Endodermal cell (in vitro differentiated cells): ENCODE measurements at regions not wholly inside any gene's neighbourhood (a gene's known extent, or its start where the extent isn't known, plus 50 kb on each side); places are given as distances from the start of the nearest gene placed in this dataset.

Source experiments
- DNase-seq: peaks from one replicate; pipeline ENCODE4 v3.0.0-alpha.2; 2017
- H3K27ac ChIP-seq: 2 replicates; pipeline ENCODE4 v1.5.1; 2013; ENCODE audit warnings: mild to moderate bottlenecking, low read depth, low read length, moderate library complexity
- H3K27me3 ChIP-seq: 2 replicates; pipeline ENCODE4 v1.6.1; 2013; ENCODE audit warnings: mild to moderate bottlenecking, low read length, moderate library complexity; ENCODE audit not compliant: insufficient read depth, control insufficient read depth, poor library complexity, severe bottlenecking
- H3K36me3 ChIP-seq: 2 replicates; pipeline ENCODE4 v1.7.0; 2013; ENCODE audit warnings: mild to moderate bottlenecking, low read length, moderate library complexity; ENCODE audit not compliant: control insufficient read depth, insufficient read depth
- H3K4me1 ChIP-seq: one replicate; pipeline ENCODE4 v1.7.0; 2013; ENCODE audit warnings: low read length; ENCODE audit not compliant: control insufficient read depth, insufficient read depth
- H3K4me3 ChIP-seq: 2 replicates; pipeline ENCODE4 v1.5.1; 2013; ENCODE audit warnings: mild to moderate bottlenecking, low read length, moderate library complexity
- H3K9ac ChIP-seq: 2 replicates; pipeline ENCODE4 v1.6.1; 2013; ENCODE audit warnings: mild to moderate bottlenecking, low read length, moderate library complexity; ENCODE audit not compliant: poor library complexity, severe bottlenecking; ENCODE audit errors: extremely low read depth
- H3K9me3 ChIP-seq: 2 replicates; pipeline ENCODE4 v1.6.1; 2013; ENCODE audit warnings: mild to moderate bottlenecking, low read length, moderate library complexity; ENCODE audit not compliant: control insufficient read depth
- H3K27ac Mint-ChIP-seq: 2 replicates; pipeline ENCODE4 v1.8.0; 2020; ENCODE audit warnings: mixed read lengths
- H3K27me3 Mint-ChIP-seq: 2 replicates; pipeline ENCODE4 v1.8.0; 2021; ENCODE audit warnings: mild to moderate bottlenecking, mixed read lengths; ENCODE audit not compliant: insufficient read depth
- H3K36me3 Mint-ChIP-seq: 2 replicates; pipeline ENCODE4 v1.8.0; 2020; ENCODE audit warnings: low read depth, mixed read lengths
- H3K4me1 Mint-ChIP-seq: 2 replicates; pipeline ENCODE4 v1.8.0; 2020; ENCODE audit warnings: mixed read lengths
- H3K4me3 Mint-ChIP-seq: 2 replicates; pipeline ENCODE4 v1.8.0; 2020; ENCODE audit warnings: mild to moderate bottlenecking, moderate library complexity, mixed read lengths
- H3K9me3 Mint-ChIP-seq: 2 replicates; pipeline ENCODE4 v1.8.0; 2020; ENCODE audit warnings: mild to moderate bottlenecking, mixed read lengths
- WGBS, 2 experiments: methylation state at CpG; one replicate each; pipeline versions ENCODE4 v1.1.5 to v1.1.7; 2013; ENCODE audit warnings: missing lambda C conversion rate in 2 of 2, mixed read lengths in 1 of 2; ENCODE audit not compliant: insufficient coverage in 1 of 2, insufficient read length in 1 of 2; 5-methylcytosine and 5-hydroxymethylcytosine counted together
- TF ChIP-seq, protein P1 (sequence below): fragments of 200-600 bp; sonication (generic); conservative IDR thresholded peaks from 2 replicates; pipeline ENCODE4 v1.5.0; 2021; ENCODE audit warnings: antibody characterized with exemption, mild to moderate bottlenecking

DNA sequence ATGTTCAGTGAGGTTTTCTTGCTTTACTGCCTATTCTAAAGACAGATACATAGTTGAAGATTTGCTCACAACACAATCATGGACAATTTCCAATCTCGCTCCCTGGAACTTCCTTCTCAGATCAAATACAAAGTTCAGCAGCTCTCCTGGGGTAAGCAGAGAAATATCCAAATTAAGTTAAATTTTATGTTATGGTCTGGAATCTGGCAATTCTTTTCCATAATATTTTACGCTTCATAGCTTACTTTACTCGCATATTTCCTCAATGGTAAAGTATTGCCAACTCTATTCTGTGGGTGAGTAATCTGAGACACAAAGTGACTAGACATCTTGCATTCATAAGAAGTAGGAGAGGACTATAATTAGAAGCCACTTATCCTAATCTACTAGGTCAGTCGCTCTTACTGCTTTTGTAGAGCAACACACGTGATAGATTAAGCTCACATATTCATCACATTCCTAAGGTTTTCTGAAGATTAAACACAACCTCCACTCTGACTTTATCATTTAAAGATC, 529.4 kb downstream of the CCDC85A start:
- Histone ChIP-seq H3K27me3 (no peaks in the 10 kb centered on the region), H3K36me3 (no peaks in the 10 kb centered on the region), H3K4me3 (no peak overlapping the region), H3K27ac (no peak overlapping the region), H3K9ac (no peak overlapping the region), H3K9me3 (no peaks in the 10 kb centered on the region), H3K4me1 (no peaks in the 10 kb centered on the region)
- no peaks in the 10 kb centered on the region for H3K4me1 Mint-ChIP-seq
- H3K36me3 Mint-ChIP-seq = no peaks in the 10 kb centered on the region
- H3K4me3 Mint-ChIP-seq = no peak overlapping the region
- peaks cover 2% of the 10 kb centered on the region for H3K9me3 Mint-ChIP-seq
- H3K27me3 Mint-ChIP-seq = no peaks in the 10 kb centered on the region
- no peak for DNase-seq
- no peak overlapping the region for H3K27ac Mint-ChIP-seq
- TF ChIP-seq, protein P1, sequence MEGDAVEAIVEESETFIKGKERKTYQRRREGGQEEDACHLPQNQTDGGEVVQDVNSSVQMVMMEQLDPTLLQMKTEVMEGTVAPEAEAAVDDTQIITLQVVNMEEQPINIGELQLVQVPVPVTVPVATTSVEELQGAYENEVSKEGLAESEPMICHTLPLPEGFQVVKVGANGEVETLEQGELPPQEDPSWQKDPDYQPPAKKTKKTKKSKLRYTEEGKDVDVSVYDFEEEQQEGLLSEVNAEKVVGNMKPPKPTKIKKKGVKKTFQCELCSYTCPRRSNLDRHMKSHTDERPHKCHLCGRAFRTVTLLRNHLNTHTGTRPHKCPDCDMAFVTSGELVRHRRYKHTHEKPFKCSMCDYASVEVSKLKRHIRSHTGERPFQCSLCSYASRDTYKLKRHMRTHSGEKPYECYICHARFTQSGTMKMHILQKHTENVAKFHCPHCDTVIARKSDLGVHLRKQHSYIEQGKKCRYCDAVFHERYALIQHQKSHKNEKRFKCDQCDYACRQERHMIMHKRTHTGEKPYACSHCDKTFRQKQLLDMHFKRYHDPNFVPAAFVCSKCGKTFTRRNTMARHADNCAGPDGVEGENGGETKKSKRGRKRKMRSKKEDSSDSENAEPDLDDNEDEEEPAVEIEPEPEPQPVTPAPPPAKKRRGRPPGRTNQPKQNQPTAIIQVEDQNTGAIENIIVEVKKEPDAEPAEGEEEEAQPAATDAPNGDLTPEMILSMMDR = no peak
- 90 to 93% methylated on average over 2 to 4 of the region's 5 CpGs for WGBS, 2 experiments

GRCh38 chr2:56713978-56714377, 530.2 kb downstream of the CCDC85A start:
- no peak for DNase-seq
- no peak overlapping the region for H3K4me3 Mint-ChIP-seq
- no peak overlapping the region for H3K27ac Mint-ChIP-seq
- H3K9ac ChIP-seq = no peak overlapping the region
- no peak overlapping the region for H3K4me3 ChIP-seq
- H3K27me3 Mint-ChIP-seq = no peaks in the 10 kb centered on the region
- peaks cover 6% of the 10 kb centered on the region for H3K9me3 Mint-ChIP-seq
- H3K27me3 ChIP-seq = no peaks in the 10 kb centered on the region
- H3K27ac ChIP-seq = no peak overlapping the region
- no peaks in the 10 kb centered on the region for H3K9me3 ChIP-seq
- whole genome bisulfite sequencing, 2 experiments = 100% methylated on average over 1 of the region's 1 CpG; no CpG with 5 or more reads in 1 of the 2 experiments
- H3K36me3 ChIP-seq = no peaks in the 10 kb centered on the region
- H3K4me1 ChIP-seq = no peaks in the 10 kb centered on the region
- TF ChIP-seq, protein P1 = no peak
- H3K36me3 Mint-ChIP-seq = no peaks in the 10 kb centered on the region
- H3K4me1 Mint-ChIP-seq = no peaks in the 10 kb centered on the region

- TF ChIP-seq, protein P1 = no peak
- Histone ChIP-seq H3K27me3 (no peaks in the 10 kb centered on the region), H3K4me1 (no peaks in the 10 kb centered on the region), H3K9me3 (no peaks in the 10 kb centered on the region), H3K4me3 (no peak overlapping the region), H3K36me3 (no peaks in the 10 kb centered on the region), H3K9ac (no peak overlapping the region), H3K27ac (no peak overlapping the region)
- Mint-ChIP-seq H3K36me3 (no peaks in the 10 kb centered on the region), H3K9me3 (peaks cover 11% of the 10 kb centered on the region), H3K4me3 (no peak overlapping the region), H3K27me3 (no peaks in the 10 kb centered on the region), H3K27ac (no peak overlapping the region), H3K4me1 (no peaks in the 10 kb centered on the region)
- DNase-seq = no peak
- 89 to 98% methylated on average over 4 to 7 of the region's 7 CpGs for WGBS, 2 experiments
Measured at GRCh38 chr2:56714400-56714799, 530.6 kb downstream of the CCDC85A start.
